Stimulated activated CD4-positive, alpha-beta T cell treated with anti-CD3 and anti-CD28 coated beads, Interleukin-15, amount 100 ng/mL, for 48 hours (primary cell): ENCODE measurements at regions not wholly inside any gene's neighbourhood (a gene's known extent, or its start where the extent isn't known, plus 50 kb on each side); places are given as distances from the start of the nearest gene placed in this dataset.

ENCODE experiments used
- DNase-seq, 2 donors: peaks; one replicate each; pipeline ENCODE4 v3.0.0-alpha.2; 2020; ENCODE audit warnings: low read depth in 2 of 2

DNA sequence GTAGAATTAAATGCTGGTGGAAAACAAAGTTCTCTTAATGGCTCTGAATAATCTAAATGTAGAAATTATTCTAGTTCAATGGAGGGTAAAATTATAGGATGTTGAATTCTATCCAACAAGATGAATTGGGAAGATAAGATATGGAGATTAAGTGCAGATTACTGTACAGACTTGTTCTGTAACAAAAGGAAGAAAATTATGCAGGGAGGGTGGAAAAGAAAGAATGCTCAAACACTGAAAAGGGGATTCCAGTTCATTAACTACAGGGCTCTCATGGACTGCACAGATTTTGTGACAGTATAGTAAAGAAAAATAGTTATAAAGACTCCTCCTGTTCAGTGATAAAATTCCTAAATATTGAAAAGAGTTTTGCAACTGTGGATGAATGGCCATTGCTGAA lies 1794.0 kb upstream of the PCDH7 start:
- DNase-seq: no peak

DNA sequence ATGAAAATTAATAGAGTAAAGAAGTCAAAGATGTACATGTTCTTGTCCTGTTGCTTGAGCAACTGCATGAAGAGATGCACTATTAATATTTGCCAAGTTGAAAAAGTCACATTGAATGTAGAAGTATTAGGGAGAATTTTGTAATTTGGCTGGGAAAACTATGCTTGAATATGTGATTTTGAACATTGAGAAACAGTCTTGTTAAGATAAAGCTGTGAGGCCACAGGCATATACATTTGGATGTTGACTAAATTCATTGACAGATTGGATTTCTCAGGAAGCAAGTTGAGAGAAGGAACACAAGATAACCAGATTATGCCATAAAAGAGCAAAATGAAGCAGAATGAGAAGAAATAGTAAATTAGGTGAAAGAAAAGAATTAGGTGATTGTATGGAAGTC lies 1777.5 kb upstream of the PCDH7 start:
- no peak for DNase-seq

DNA sequence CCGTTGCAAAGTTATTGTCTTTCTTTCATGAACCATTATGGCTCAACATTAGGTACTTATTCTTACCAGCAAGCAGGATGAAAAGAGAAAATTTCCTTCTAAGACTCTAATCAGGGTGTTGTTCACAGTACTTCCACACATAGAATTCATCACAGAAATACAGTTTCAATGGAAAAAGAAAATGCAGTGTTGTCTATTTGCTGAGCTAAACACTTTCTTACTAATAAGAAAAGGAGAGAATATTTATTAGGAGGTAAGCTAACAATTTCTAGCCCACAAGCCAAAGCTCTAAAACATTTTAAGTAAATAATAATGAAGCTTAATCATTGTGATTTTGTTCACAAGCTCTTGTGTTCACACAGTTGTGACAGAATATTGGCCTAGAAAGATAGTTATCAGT lies 1772.8 kb upstream of the PCDH7 start:
- no peak for DNase-seq

DNA sequence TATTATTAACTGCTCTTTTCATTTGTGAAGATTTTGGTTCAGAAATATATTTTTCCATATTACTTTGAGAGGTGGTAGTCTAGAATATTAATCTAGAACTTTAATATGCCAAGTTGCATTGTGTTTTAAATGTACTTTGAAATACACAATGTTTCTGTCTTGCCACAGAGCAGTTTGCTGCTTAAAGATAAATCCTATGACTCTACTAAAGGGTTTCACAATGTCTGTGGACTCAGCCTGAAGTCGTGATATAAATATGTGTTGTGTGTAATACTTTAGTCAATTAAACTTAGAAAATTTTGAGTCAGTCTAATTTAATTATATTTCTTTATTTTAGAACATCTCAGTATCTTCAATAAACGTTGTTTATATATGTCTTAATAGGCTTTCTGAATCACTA lies 1771.7 kb upstream of the PCDH7 start:
- DNase-seq: no peak

DNA sequence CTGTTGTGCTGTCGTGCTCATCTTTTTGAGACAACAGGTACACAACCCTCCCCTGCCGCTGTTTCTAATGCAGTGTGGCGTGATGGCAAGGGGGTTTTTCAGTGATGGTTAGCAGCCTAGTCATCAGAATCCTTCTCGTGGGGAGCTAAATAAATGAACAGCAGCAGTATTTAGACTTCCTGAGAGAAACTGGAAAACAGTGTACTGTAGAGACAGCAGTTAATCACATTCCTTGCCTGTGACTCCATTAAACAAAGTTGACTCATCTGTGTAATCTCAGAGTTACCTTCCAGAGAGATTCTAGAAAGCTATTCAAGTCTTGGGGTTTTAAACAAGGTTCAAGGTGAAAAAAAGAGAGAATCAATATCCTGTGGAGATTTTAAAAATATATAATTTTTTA lies 1753.2 kb upstream of the PCDH7 start:
- no peak for DNase-seq

DNA sequence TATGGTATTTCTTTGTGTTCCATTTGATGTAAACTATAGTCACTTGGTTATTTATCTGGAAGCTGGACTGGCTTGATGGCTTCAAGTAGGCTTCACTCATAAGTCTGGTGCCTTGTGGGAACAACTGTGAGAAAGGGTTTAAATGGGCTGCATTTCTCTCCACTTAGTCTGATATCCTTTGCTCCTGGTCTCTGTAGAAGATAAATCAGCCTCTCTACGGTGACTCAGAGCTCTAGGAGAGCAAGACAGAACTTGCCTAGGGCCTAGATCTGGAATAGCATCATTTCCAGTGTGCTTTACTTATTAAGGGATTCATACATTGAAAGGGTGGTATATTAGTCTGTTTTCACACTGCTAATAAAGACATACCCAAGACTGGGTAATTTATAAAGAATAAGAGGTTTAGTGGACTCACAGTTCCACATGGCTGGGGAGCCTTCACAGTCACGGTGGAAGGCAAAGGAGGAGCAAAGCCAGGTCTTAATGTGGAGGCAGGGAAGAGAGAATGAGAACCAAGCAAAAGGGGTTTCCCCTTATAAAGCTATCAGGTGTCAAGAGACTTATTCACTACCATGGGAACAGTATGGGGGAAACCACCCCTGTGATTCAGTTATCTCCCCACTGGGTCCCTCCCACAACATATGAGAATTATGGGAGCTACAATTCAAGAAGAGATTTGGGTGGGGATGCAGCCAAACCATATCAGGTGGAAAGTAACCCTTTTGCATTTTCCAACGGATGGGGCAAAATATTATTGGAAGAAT lies 1746.4 kb upstream of the PCDH7 start:
- no peak for DNase-seq

DNA sequence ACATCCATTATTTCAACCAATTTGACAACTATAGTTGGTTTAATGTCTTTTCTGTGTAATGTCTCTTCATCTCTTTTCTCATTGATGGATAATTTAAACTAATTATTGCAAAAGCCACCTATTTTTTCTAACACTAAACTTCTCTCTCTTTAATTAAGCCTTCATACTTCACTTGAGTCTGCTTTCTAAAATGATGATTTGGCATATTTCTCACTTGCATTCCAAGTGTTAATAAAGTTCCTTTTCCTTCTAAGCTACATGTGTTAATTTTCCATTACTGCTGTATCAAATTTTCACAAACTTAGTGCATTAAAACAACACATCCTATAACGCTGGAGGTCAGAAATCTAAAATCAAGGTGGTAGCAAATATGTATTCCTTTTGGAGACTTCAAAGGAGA lies 1743.8 kb upstream of the PCDH7 start:
- no peak for DNase-seq

DNA sequence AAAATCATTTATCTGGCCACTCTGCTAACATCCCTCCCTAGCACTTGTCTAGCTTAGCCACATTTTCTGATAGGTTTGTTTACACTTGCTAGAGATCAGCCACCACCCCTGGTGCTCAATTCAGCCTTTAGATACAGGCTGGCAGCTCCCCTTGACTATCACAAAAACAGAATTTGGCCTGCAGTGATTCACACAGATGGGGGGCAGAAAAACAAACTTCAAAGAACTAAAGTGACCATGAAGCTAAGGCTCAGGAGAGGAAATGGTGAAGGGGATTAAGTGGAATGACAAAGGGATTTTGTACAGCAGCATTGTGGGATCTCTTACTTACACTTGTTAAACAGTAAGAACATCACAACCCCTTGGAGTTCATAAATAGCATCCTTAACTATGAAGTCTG lies 1718.0 kb upstream of the PCDH7 start:
- no peak for DNase-seq

DNA sequence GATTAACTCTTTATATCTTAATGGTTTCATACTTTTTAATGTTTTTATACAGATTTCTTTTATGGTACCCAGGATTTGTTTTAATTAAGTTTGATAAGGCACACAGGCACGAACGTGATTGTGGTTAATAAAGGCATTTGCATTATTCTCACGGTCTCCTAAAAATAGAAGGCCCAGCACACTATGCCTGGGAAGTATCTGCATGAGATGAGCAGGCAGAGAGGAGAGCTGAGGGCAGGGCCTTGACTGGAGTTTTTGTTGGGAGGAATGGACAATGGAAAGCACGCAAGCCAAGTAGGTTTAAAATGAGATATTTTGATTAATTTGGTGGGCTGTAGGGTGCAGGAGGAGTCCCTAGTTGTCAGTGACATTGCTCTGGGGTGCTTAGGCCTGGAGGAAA lies 1714.3 kb upstream of the PCDH7 start:
- DNase-seq: no peak

DNA sequence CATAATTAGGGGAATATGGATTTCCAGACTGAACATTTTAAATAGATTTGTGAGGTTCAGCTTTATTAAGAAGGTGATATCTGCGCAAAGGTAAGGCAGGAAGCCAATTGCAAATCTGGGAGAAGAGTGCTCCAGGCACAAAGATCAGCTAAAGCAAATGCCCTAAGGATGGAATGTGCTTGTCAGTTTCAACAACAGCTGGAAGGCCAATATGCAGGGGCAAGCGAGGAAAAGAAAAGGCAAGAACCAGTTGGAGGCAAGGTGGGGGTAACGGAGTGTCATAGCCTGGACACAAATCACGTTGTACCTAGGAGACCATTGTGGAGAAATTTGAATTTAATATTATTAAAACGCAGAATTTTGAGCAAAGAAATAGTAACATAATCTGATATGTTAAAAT lies 1710.3 kb upstream of the PCDH7 start:
- DNase-seq: no peak

DNA sequence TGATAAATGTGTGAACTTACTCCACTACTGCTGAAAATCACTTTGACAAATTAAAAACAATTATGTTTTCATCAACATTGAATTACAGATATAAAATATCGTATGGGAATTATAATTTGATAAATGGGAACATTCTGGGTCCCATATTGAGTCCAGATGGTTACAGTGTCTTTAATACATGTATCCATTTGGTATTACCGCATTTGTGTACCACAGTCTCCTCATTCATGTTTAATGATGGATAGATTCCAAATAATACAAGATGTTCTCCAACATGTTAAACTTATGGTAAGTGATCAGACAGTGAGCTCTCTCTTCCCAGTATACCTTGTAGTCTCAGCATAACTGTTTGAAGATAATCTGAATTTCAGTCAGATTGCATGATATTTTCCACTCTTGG lies 1706.8 kb upstream of the PCDH7 start:
- DNase-seq: no peak

DNA sequence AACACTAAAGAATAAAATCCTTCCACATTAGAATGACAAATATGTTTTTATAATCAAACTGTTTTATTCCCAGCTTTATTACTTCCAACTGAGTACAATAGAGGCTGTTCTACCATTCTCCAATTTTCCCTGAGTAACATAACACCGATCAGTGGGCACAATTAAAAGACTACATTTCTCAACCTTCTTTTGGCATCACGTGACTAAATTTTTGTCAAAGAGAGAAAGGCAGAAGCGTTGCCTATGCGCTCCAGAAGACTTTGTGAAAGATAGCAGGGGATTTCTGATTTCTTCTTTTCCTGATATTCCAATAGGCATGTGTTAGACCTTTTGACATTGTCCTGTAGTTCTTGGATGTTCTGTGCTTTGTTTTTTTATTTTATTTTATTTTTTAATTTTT lies 1705.6 kb upstream of the PCDH7 start:
- no peak for DNase-seq

DNA sequence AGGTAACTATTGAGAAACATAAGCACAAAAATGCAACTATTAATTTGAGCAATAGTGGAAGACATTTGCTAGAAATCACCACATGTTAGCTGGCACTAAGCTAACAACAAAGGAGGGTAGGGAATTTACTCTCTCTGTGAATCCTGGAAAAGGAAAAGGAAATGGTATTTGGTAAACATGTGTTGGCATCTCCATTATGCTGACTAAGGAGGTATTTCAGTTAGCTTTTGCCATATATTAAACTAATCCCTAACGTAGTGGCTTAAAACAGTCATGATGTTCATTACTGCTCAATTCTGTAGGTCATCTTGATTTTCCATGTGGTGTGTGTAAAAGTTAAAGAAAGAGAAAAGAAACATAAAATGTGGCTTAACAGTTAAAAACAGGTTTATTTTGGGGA lies 1686.5 kb upstream of the PCDH7 start:
- DNase-seq: no peak

DNA sequence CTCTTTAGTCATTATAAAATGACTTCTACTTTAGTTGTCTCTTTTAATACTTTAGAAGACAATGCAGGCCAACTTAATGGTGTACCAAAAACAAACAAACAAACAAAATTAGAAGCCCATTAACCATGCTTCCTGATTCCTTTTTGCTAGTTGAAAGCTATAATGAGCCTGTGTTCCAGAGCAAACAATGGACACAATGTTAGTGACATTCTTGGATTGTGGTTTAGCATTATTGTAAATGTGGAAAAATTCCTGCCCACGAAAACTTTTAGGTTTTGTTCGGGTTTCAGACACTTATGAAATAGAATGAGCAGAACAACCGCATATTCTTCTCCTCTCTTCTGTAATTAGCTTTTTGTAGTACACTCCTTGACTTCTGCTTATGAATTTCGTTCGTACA lies 1682.7 kb upstream of the PCDH7 start:
- no peak for DNase-seq

DNA sequence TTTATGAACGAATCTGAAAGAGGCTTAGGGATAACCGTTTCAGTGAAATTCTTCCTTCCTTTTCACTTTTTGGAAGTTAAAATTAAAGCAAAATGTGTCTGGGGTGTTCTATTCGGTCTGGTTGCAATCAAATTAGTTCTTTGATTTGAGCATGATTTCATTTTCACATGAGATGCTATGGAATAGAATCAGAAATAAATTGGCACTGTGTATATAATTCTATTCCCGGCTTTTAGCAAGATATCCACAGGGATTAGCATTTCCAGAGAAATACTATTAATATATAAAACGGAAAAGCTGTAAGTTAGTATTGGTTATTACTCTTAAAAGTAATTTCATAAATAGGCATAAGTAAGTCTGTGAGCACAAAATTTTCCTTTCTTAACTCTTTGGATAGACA lies 1676.8 kb upstream of the PCDH7 start:
- DNase-seq: no peak

DNA sequence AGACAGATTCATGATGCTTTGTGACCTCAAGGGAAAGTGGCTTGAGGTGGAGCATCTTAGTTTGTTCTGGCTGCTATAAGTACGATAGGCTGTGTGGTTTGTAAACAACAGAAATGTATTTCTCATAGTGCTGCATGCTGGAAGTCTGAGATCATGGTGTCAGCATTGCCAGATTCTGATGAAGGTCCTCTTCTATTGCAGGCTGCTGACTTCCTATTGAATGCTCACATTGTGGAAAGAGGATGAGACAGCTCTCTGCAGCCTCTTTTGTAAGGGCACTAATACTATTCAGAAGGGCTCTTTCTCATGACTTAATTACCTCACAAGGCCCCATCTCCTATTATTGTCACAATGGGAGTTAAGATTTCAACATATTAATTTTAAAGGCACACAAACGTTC lies 1674.0 kb upstream of the PCDH7 start:
- no peak for DNase-seq

DNA sequence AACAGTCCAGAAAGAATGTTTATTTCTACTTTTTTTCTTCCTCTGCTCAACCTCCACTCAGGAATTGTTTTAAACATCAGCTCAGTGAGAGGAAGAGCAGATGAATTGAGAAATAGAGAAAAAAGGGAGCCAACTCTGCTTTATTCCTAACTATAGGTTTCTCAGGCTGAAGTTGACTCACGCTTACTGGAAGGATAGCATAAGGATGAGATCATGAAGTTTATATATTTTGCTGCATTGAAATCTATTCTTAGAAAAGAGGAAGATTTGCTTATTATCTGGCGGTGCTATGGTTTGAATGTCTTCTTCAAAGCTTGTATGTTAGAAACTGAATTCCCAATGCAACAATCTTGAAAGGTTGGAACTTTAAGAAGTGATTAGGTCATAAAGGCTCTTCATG lies 1673.4 kb upstream of the PCDH7 start:
- DNase-seq: no peak

DNA sequence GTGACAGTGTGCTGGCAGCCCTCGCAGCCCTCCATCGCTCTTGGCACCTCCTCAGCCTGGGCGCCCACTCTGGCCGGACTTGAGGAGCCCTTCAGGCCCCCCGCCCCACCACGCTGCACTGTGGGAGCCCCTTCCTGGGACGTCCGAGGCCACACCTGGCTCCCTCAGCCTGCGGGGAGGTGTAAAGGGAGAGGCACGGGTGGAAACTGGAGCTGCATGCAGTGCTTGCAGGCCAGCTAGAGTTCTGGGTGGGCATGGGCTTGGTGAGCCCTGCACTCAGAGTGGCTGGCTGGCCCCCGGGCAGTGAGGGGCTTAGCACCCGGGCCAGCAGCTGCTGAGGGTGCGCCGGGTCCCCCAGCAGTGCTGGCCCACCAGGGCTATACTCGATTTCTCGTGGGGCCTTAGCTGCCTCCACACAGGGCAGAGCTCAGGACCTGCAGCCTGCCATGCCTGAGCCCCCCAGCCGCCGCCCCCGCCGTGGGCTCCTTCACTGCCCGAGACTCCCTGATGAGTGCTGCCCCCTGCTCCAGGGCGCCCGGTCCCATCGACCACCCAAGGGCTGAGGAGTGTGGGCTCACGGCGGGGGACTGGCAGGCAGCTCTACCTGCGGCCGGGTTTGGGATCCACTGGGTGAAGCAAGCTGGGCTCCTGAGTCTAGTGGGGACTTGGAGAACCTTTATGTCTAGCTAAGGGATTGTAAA lies 1672.7 kb upstream of the PCDH7 start:
- DNase-seq: no peak

DNA sequence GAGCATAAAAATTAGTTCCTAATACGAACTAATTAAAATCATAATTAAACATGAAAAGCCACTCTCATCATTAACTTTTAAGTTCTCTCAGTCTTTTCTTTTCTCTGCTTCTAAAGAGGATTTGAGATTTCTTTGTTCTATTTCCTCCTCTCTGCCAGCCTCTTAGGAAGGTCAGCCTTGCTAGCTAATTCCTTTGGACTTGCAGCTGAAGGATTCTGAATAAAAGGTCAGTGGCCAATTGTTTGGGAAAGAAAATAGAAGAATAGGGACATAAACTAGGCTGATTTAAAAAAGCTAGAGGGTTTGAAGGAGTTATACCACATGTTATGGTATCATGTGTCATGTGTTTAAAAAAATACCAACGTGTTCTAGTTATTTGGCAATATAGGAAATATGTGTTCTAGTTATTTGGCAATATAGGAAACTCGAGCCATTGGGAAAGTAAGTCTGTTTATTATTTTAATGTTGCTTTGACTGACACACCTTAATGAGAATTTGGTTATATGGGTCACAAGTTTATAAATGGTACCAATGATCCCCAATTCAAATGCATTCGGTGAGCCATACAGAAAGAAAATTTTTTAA lies 1668.7 kb upstream of the PCDH7 start:
- no peak for DNase-seq

DNA sequence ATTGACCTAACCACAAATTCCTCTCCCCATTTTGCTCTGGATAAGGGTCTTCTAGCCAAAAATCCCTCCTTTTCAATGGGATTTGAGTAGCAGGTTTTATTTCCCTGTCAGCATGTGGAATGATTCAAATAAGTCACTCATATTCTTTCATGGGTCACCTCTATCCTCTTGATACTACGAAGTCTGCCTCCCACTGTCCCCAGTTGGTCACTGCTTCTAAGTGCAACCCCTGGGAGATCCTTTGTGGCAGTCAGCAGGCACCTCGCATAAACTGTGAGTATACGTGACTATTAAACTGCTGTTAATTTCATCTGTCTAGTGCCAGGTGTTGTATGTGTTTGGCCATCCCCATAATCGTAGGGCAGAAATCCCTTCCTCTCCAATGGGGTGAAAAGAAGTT lies 1667.9 kb upstream of the PCDH7 start:
- DNase-seq: no peak

DNA sequence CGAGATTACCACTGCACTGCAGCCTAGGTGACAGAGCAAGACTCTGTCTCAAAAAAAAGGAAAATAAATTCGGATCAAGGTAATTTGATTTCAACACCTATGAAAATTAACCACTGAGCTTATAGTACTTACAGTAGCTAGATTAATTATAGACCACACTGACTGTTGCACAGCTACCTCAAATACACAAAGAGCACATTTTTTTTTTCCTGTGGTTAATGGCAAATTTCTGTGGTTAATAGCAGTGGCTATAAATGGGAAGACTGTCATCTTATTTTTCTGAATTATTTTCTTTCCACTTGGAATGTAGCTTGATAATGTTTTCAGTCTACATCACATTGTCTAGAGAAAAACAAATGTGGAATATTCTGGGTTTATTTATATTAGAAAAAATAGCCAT lies 1661.6 kb upstream of the PCDH7 start:
- no peak for DNase-seq

DNA sequence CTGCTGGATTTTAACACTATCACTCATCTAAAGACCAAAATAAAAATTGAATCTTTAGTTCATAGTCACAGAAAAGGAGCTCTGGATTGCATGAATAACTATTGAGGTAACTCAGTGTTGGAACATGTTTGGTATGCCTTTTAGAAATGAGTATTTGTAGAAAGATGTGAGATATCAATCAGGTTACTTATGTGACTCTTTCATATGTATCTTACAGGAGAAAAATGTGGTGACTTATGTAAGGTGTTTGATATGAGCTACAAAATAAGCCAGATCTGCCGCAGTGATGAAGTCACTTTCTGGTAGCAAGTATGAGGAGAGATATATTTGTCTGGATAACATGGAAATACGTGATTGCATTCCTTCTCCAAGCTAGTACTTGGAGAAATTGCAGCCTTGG lies 1653.3 kb upstream of the PCDH7 start:
- no peak for DNase-seq

DNA sequence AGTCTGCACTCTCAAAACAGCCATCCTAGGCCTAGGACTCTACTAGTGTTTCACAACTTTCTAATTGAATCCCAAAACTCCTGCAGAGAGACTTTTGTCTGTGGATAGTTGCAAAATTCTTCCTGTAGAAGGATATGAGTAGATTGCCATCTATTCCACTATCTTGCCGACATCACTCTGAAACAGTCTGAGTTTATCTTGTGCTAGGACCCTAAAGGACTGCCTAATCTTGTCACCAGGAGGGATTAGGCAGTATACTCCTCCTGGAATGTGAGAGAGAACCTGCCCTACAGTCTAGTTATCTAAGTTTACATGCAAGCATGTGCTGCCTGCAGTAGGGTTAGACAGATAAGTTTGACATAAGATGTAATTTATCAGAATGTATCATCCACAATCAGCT lies 1646.6 kb upstream of the PCDH7 start:
- no peak for DNase-seq
